ENCODE measurements at regions not wholly inside any gene's neighbourhood (a gene's known extent, or its start where the extent isn't known, plus 50 kb on each side); places are given as distances from the start of the nearest gene placed in this dataset.
"Not testable (repeated sequence)": the region's sequence is repeated elsewhere in the genome, so short reads cannot be mapped to it uniquely, and the experiment has no call there.

- H3K4me3 Mint-ChIP-seq (ENCODE audit: low read depth), result no peak overlapping the region
- no peaks in the 10 kb centered on the region for H3K36me3 Mint-ChIP-seq (ENCODE audit: low read depth)
- no peaks in the 10 kb centered on the region for H3K27me3 Mint-ChIP-seq (ENCODE audit: low read depth)
- DNase-seq (ENCODE audit: low spot score), result no peak
- intact Hi-C loops (cut with micrococcal nuclease), result no loop called here
- H3K27ac Mint-ChIP-seq, result no peak overlapping the region
- H3K9me3 Mint-ChIP-seq, result peaks cover under 1% of the 10 kb centered on the region
- no peaks in the 10 kb centered on the region for H3K4me1 Mint-ChIP-seq (ENCODE audit: low read depth)
Observed at GRCh38 chr16:51845586-51846305, 694.7 kb upstream of the SALL1 start.

- Mint-ChIP-seq H3K27ac (no peak overlapping the region), H3K4me1 (ENCODE audit: low read depth) (no peaks in the 10 kb centered on the region), H3K36me3 (ENCODE audit: low read depth) (no peaks in the 10 kb centered on the region), H3K9me3 (peaks cover 11% of the 10 kb centered on the region), H3K4me3 (ENCODE audit: low read depth) (no peak overlapping the region), H3K27me3 (ENCODE audit: low read depth) (no peaks in the 10 kb centered on the region)
- intact Hi-C loops (cut with micrococcal nuclease), result no loop called here
- no peak for DNase-seq (ENCODE audit: low spot score)
Observed at GRCh38 chr16:51839727-51840462, 688.8 kb upstream of the SALL1 start.

- intact Hi-C loops (cut with micrococcal nuclease), result no loop called here
- no peak for DNase-seq (ENCODE audit: low spot score)
- Mint-ChIP-seq H3K27ac (no peak overlapping the region), H3K4me1 (ENCODE audit: low read depth) (no peaks in the 10 kb centered on the region), H3K36me3 (ENCODE audit: low read depth) (no peaks in the 10 kb centered on the region), H3K9me3 (peaks cover 8% of the 10 kb centered on the region), H3K4me3 (ENCODE audit: low read depth) (no peak overlapping the region), H3K27me3 (ENCODE audit: low read depth) (no peaks in the 10 kb centered on the region)
Observed at GRCh38 chr16:51834794-51835193, 683.7 kb upstream of the SALL1 start.

GRCh38 chr16:51834133-51834532 is 683.1 kb upstream of the SALL1 start:
- H3K27ac Mint-ChIP-seq, result no peak overlapping the region
- no peaks in the 10 kb centered on the region for H3K4me1 Mint-ChIP-seq (ENCODE audit: low read depth)
- H3K27me3 Mint-ChIP-seq (ENCODE audit: low read depth), result no peaks in the 10 kb centered on the region
- intact Hi-C loops (cut with micrococcal nuclease), result no loop called here
- no peak overlapping the region for H3K4me3 Mint-ChIP-seq (ENCODE audit: low read depth)
- H3K36me3 Mint-ChIP-seq (ENCODE audit: low read depth), result no peaks in the 10 kb centered on the region
- peaks cover 9% of the 10 kb centered on the region for H3K9me3 Mint-ChIP-seq
- no peak for DNase-seq (ENCODE audit: low spot score)

- Mint-ChIP-seq H3K36me3 (ENCODE audit: low read depth) (no peaks in the 10 kb centered on the region), H3K4me3 (ENCODE audit: low read depth) (no peak overlapping the region), H3K9me3 (peaks cover 12% of the 10 kb centered on the region), H3K4me1 (ENCODE audit: low read depth) (no peaks in the 10 kb centered on the region), H3K27ac (no peak overlapping the region), H3K27me3 (ENCODE audit: low read depth) (no peaks in the 10 kb centered on the region)
- DNase-seq (ENCODE audit: low spot score), result no peak
- intact Hi-C loops (cut with micrococcal nuclease), result no loop called here
Observed at GRCh38 chr16:51831595-51832367, 680.7 kb upstream of the SALL1 start.

GRCh38 chr16:51831034-51831433 is 680.0 kb upstream of the SALL1 start:
- H3K9me3 Mint-ChIP-seq, result peaks cover 12% of the 10 kb centered on the region
- H3K27ac Mint-ChIP-seq; H3K36me3 Mint-ChIP-seq (ENCODE audit: low read depth); DNase-seq (ENCODE audit: low spot score); H3K4me3 Mint-ChIP-seq (ENCODE audit: low read depth); H3K27me3 Mint-ChIP-seq (ENCODE audit: low read depth); intact Hi-C loops (cut with micrococcal nuclease); H3K4me1 Mint-ChIP-seq (ENCODE audit: low read depth): not testable (repeated sequence)

GRCh38 chr16:51825779-51826178 is 674.7 kb upstream of the SALL1 start:
- Mint-ChIP-seq H3K27me3 (ENCODE audit: low read depth) (no peaks in the 10 kb centered on the region), H3K4me1 (ENCODE audit: low read depth) (no peaks in the 10 kb centered on the region), H3K36me3 (ENCODE audit: low read depth) (no peaks in the 10 kb centered on the region), H3K9me3 (peaks cover 8% of the 10 kb centered on the region), H3K27ac (no peak overlapping the region), H3K4me3 (ENCODE audit: low read depth) (no peak overlapping the region)
- no peak for DNase-seq (ENCODE audit: low spot score)
- intact Hi-C loops (cut with micrococcal nuclease), result no loop called here

- no peak overlapping the region for H3K4me3 Mint-ChIP-seq (ENCODE audit: low read depth)
- H3K27me3 Mint-ChIP-seq (ENCODE audit: low read depth), result no peaks in the 10 kb centered on the region
- H3K36me3 Mint-ChIP-seq (ENCODE audit: low read depth), result no peaks in the 10 kb centered on the region
- intact Hi-C loops (cut with micrococcal nuclease), result no loop called here
- H3K4me1 Mint-ChIP-seq (ENCODE audit: low read depth), result no peaks in the 10 kb centered on the region
- H3K27ac Mint-ChIP-seq, result no peak overlapping the region
- no peak for DNase-seq (ENCODE audit: low spot score)
- peaks cover 3% of the 10 kb centered on the region for H3K9me3 Mint-ChIP-seq
Observed at GRCh38 chr16:51822471-51822870, 671.4 kb upstream of the SALL1 start.

- H3K4me1 Mint-ChIP-seq (ENCODE audit: low read depth), result no peaks in the 10 kb centered on the region
- peaks cover 3% of the 10 kb centered on the region for H3K9me3 Mint-ChIP-seq
- no peaks in the 10 kb centered on the region for H3K36me3 Mint-ChIP-seq (ENCODE audit: low read depth)
- no peak for DNase-seq (ENCODE audit: low spot score)
- H3K4me3 Mint-ChIP-seq (ENCODE audit: low read depth), result no peak overlapping the region
- no peaks in the 10 kb centered on the region for H3K27me3 Mint-ChIP-seq (ENCODE audit: low read depth)
- no peak overlapping the region for H3K27ac Mint-ChIP-seq
- intact Hi-C loops (cut with micrococcal nuclease), result no loop called here
Observed at GRCh38 chr16:51821527-51821926, 670.5 kb upstream of the SALL1 start.

- DNase-seq (ENCODE audit: low spot score), result no peak
- intact Hi-C loops (cut with micrococcal nuclease), result no loop called here
- Mint-ChIP-seq H3K27ac (no peak overlapping the region), H3K4me1 (ENCODE audit: low read depth) (no peaks in the 10 kb centered on the region), H3K4me3 (ENCODE audit: low read depth) (no peak overlapping the region), H3K27me3 (ENCODE audit: low read depth) (no peaks in the 10 kb centered on the region), H3K9me3 (peaks cover 3% of the 10 kb centered on the region), H3K36me3 (ENCODE audit: low read depth) (no peaks in the 10 kb centered on the region)
Observed at GRCh38 chr16:51820176-51820575, 669.1 kb upstream of the SALL1 start.

- no peak overlapping the region for H3K4me3 Mint-ChIP-seq (ENCODE audit: low read depth)
- no peak for DNase-seq (ENCODE audit: low spot score)
- no peaks in the 10 kb centered on the region for H3K4me1 Mint-ChIP-seq (ENCODE audit: low read depth)
- no peaks in the 10 kb centered on the region for H3K27me3 Mint-ChIP-seq (ENCODE audit: low read depth)
- peaks cover 7% of the 10 kb centered on the region for H3K9me3 Mint-ChIP-seq
- H3K36me3 Mint-ChIP-seq (ENCODE audit: low read depth), result no peaks in the 10 kb centered on the region
- H3K27ac Mint-ChIP-seq, result no peak overlapping the region
- intact Hi-C loops (cut with micrococcal nuclease), result no loop called here
Observed at GRCh38 chr16:51818342-51818944, 667.4 kb upstream of the SALL1 start.

GRCh38 chr16:51816929-51817328 is 665.9 kb upstream of the SALL1 start:
- DNase-seq (ENCODE audit: low spot score), result no peak
- H3K4me3 Mint-ChIP-seq (ENCODE audit: low read depth), result no peak overlapping the region
- H3K36me3 Mint-ChIP-seq (ENCODE audit: low read depth), result no peaks in the 10 kb centered on the region
- intact Hi-C loops (cut with micrococcal nuclease), result no loop called here
- peaks cover 17% of the 10 kb centered on the region for H3K9me3 Mint-ChIP-seq
- no peak overlapping the region for H3K27ac Mint-ChIP-seq
- H3K27me3 Mint-ChIP-seq (ENCODE audit: low read depth), result no peaks in the 10 kb centered on the region
- H3K4me1 Mint-ChIP-seq (ENCODE audit: low read depth), result no peaks in the 10 kb centered on the region

- no peaks in the 10 kb centered on the region for H3K4me1 Mint-ChIP-seq (ENCODE audit: low read depth)
- H3K27ac Mint-ChIP-seq, result no peak overlapping the region
- H3K36me3 Mint-ChIP-seq (ENCODE audit: low read depth), result no peaks in the 10 kb centered on the region
- DNase-seq (ENCODE audit: low spot score), result no peak
- H3K4me3 Mint-ChIP-seq (ENCODE audit: low read depth), result no peak overlapping the region
- intact Hi-C loops (cut with micrococcal nuclease), result no loop called here
- no peaks in the 10 kb centered on the region for H3K27me3 Mint-ChIP-seq (ENCODE audit: low read depth)
- H3K9me3 Mint-ChIP-seq, result peaks cover 17% of the 10 kb centered on the region
Observed at GRCh38 chr16:51815523-51815922, 664.5 kb upstream of the SALL1 start.
